ENCODE measurements at regions not wholly inside any gene's neighbourhood (a gene's known extent, or its start where the extent isn't known, plus 50 kb on each side); places are given as distances from the start of the nearest gene placed in this dataset.

DNA sequence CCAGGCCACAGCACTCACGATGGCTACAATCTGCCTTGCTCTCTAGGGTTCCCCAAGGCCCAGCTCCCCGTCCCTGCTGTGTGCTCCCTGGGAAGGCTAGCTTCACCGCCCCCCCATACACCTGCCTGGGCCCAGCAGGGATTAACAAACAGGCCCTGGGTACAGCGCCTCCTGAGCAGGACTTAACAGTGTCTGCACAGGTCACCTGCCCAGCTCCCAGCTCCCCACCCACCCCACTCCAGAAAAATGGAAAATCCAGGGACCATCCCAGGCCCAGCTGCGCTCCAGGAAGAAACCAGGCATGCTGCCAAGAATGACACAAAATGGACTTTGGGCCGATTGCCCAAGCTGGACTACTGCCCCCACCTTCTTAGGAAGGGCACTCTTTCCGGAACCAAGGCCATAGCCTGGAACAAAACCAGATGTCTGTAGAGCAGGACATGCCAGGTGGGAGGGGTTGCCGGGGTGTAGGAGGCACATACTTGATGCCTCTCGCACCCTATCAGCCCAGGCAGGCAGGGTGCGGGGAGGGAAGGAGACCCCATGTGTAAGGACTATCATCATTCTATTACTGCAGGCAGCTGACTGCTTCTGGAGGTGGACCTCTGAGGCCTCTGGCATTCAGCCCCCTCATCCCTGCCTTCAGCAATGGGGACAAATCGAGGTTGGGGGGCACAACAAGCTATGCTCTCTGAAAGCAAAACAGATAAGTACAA lies 104.9 kb downstream of the SNX5 start (continued):
- TF ChIP-seq FOXA3 (CRISPR knock-in tag; IDR thresholded peaks at IDR 0.05), result peak; percentile 98
- peak; percentile 59; the same call in 1 of the 2 replicates for TF ChIP-seq ZNF816 (CRISPR knock-in tag; IDR thresholded peaks at IDR 0.05; ENCODE audit: borderline replicate concordance)
- TF ChIP-seq TCF7L2 (IDR thresholded peaks at IDR 0.05; ENCODE audit: low read depth, low read length), result no peak
- TF ChIP-seq ATAD3A (CRISPR knock-in tag; IDR thresholded peaks at IDR 0.05), result no peak; the same call in 1 of the 2 replicates
- TF ChIP-seq ZNF326 (CRISPR knock-in tag; IDR thresholded peaks at IDR 0.05; ENCODE audit: borderline replicate concordance), result no peak
- TF ChIP-seq, protein P1, sequence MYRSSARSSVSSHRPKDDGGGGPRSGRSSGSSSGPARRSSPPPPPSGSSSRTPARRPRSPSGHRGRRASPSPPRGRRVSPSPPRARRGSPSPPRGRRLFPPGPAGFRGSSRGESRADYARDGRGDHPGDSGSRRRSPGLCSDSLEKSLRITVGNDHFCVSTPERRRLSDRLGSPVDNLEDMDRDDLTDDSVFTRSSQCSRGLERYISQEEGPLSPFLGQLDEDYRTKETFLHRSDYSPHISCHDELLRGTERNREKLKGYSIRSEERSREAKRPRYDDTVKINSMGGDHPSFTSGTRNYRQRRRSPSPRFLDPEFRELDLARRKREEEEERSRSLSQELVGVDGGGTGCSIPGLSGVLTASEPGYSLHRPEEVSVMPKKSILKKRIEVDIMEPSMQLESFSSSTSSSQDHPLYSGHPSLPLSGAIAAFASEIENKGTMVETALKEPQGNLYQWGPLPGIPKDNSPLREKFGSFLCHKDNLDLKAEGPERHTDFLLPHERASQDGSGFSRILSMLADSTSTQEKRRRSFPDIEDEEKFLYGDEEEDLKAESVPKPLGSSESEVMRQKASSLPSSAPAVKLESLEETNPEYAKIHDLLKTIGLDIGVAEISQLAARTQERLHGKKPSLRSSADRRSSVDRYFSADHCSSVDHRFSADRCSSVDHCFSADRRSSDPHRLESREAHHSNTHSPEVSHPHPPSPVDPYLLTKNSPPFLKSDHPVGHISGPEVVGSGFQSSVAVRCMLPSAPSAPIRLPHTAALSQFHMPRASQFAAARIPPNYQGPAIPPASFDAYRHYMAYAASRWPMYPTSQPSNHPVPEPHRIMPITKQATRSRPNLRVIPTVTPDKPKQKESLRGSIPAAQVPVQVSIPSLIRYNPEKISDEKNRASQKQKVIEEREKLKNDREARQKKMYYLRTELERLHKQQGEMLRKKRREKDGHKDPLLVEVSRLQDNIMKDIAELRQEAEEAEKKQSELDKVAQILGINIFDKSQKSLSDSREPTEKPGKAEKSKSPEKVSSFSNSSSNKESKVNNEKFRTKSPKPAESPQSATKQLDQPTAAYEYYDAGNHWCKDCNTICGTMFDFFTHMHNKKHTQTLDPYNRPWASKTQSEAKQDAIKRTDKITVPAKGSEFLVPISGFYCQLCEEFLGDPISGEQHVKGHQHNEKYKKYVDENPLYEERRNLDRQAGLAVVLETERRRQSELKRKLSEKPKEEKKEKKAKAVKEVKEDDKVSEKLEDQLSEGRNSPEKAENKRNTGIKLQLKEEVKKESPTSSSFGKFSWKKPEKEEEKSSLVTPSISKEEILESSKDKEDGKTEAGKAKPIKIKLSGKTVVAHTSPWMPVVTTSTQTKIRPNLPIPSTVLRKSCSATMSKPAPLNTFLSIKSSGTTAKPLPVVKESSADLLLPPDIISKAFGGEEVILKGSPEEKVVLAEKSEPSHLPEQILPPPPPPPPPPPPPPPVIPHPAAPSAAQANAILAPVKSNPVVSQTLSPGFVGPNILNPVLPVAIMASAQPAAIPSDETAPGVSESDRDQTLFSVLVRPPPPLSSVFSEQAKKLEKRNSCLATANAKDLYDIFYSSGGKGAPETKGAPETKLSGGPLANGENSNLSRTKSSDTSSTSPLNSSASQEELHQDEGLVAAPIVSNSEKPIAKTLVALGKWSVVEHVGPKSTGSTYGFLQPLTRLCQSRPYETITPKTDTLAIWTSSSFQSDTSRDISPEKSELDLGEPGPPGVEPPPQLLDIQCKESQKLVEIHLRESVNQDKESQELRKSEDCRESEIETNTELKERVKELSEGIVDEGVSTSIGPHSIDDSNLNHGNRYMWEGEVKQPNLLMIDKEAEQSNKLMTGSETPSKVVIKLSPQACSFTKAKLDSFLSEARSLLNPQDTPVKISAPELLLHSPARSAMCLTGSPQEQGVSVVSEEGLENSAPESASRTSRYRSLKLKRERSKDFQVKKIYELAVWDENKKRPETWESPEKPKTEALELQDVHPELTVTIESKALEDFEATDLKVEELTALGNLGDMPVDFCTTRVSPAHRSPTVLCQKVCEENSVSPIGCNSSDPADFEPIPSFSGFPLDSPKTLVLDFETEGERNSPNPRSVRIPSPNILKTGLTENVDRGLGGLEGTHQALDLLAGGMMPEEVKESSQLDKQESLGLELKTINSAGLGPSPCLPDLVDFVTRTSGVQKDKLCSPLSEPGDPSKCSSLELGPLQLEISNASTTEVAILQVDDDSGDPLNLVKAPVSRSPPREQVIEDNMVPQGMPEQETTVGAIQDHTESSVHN (CRISPR knock-in tag; IDR thresholded peaks at IDR 0.05), result peak; percentile 78
- TF ChIP-seq NFATC3 (CRISPR knock-in tag; IDR thresholded peaks at IDR 0.05), result peak; percentile 80; the same call in 1 of the 2 replicates
- TF ChIP-seq RELA (CRISPR knock-in tag; IDR thresholded peaks at IDR 0.05), result peak; percentile 96
- peak; percentile 100 for TF ChIP-seq SALL1 (CRISPR knock-in tag; IDR thresholded peaks at IDR 0.05)
- TF ChIP-seq PHF5A (CRISPR knock-in tag; IDR thresholded peaks at IDR 0.05; ENCODE audit: low read depth, unreplicated experiment), result peak; percentile 97
- TF ChIP-seq ATF1 (CRISPR knock-in tag; IDR thresholded peaks at IDR 0.05), result peak; percentile 48; the same call in 1 of the 2 replicates
- TF ChIP-seq SETDB1 (CRISPR knock-in tag; IDR thresholded peaks at IDR 0.05; ENCODE audit: borderline replicate concordance), result no peak
- TF ChIP-seq, protein P2, sequence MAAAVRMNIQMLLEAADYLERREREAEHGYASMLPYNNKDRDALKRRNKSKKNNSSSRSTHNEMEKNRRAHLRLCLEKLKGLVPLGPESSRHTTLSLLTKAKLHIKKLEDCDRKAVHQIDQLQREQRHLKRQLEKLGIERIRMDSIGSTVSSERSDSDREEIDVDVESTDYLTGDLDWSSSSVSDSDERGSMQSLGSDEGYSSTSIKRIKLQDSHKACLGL (CRISPR knock-in tag; IDR thresholded peaks at IDR 0.05), result peak; percentile 40; the same call in 1 of the 2 replicates
- TF ChIP-seq ZNF777 (CRISPR knock-in tag; IDR thresholded peaks at IDR 0.05), result peak; percentile 26
- TF ChIP-seq KAT8 (CRISPR knock-in tag; IDR thresholded peaks at IDR 0.05), result peak; percentile 95
- TF ChIP-seq SALL2 (CRISPR knock-in tag; IDR thresholded peaks at IDR 0.05), result peak; percentile 99
- TF ChIP-seq ZNF205 (CRISPR knock-in tag; IDR thresholded peaks at IDR 0.05), result peak; percentile 97
- TF ChIP-seq, protein P3, sequence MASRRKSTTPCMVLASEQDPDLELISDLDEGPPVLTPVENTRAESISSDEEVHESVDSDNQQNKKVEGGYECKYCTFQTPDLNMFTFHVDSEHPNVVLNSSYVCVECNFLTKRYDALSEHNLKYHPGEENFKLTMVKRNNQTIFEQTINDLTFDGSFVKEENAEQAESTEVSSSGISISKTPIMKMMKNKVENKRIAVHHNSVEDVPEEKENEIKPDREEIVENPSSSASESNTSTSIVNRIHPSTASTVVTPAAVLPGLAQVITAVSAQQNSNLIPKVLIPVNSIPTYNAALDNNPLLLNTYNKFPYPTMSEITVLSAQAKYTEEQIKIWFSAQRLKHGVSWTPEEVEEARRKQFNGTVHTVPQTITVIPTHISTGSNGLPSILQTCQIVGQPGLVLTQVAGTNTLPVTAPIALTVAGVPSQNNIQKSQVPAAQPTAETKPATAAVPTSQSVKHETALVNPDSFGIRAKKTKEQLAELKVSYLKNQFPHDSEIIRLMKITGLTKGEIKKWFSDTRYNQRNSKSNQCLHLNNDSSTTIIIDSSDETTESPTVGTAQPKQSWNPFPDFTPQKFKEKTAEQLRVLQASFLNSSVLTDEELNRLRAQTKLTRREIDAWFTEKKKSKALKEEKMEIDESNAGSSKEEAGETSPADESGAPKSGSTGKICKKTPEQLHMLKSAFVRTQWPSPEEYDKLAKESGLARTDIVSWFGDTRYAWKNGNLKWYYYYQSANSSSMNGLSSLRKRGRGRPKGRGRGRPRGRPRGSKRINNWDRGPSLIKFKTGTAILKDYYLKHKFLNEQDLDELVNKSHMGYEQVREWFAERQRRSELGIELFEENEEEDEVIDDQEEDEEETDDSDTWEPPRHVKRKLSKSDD (CRISPR knock-in tag; IDR thresholded peaks at IDR 0.05; ENCODE audit: low read depth), result peak; percentile 98

All from HepG2 (cell line).